Endothelial cell of umbilical vein (primary cell): ENCODE measurements at regions not wholly inside any gene's neighbourhood (a gene's known extent, or its start where the extent isn't known, plus 50 kb on each side); places are given as distances from the start of the nearest gene placed in this dataset.

Experiments
- BruUV-seq: library from RNA; stranded (reverse); fragments of 400-500 nt; replicated peaks from 2 replicates; lab custom pipeline; 2021; lab: Mats Ljungman, UMichigan
- CTCF ChIA-PET: fragments of 300-600, 350-600 bp; sonication (Branson Sonifier 250); formaldehyde crosslinking; loops from one replicate; lab custom pipeline; 2021; ENCODE audit warnings: antibody characterized with exemption, inconsistent platforms; lab: Charles Lee
- POLR2A ChIA-PET: fragments of 300-600, 350-600 bp; sonication (Branson Sonifier 250); formaldehyde crosslinking; loops from one replicate; lab custom pipeline; 2021; ENCODE audit warnings: antibody characterized with exemption, inconsistent platforms; lab: Charles Lee
- DNase-seq: peaks from one replicate; pipeline ENCODE4 v3.0.0-alpha.2; 2011; ENCODE audit warnings: low read depth, low spot score
- FAIRE-seq: peaks from 2 replicates; lab custom pipeline; 2011; peaks lifted over from hg19 to GRCh38; lab: Jason Lieb, UNC
- H2AFZ ChIP-seq: 2 replicates; pipeline ENCODE4 v1.6.0; 2012; ENCODE audit warnings: low read depth, low read length, control low read depth, inconsistent platforms
- H3K27ac ChIP-seq: 2 replicates; pipeline ENCODE4 v1.5.1; 2011; ENCODE audit warnings: low read depth, mild to moderate bottlenecking, control low read depth, low read length, moderate library complexity; ENCODE audit not compliant: insufficient read depth
- H3K27me3 ChIP-seq, 2 experiments: 2 replicates each; pipeline versions ENCODE4 v1.6.0 to v1.6.1; 2011; ENCODE audit warnings: low read length in 2 of 2, mixed read lengths in 1 of 2; ENCODE audit not compliant: control insufficient read depth in 2 of 2, insufficient read depth in 2 of 2
- H3K36me3 ChIP-seq, 2 experiments: 2 replicates in 1 of 2; 3 replicates in 1 of 2; pipeline ENCODE4 v1.5.1; 2011; ENCODE audit warnings: low read length in 2 of 2, mild to moderate bottlenecking in 1 of 2, moderate library complexity in 1 of 2; ENCODE audit not compliant: control insufficient read depth in 2 of 2, insufficient read depth in 2 of 2; ENCODE audit errors: extremely low read depth in 1 of 2
- H3K4me1 ChIP-seq: 3 replicates; pipeline ENCODE4 v1.5.1; 2011; ENCODE audit warnings: mild to moderate bottlenecking, low read length; ENCODE audit not compliant: control insufficient read depth, insufficient read depth; ENCODE audit errors: extremely low read depth
- H3K4me2 ChIP-seq: 2 replicates; pipeline ENCODE4 v1.6.1; 2011; ENCODE audit warnings: low read length, control low read depth, mixed read lengths; ENCODE audit not compliant: insufficient read depth
- H3K4me3 ChIP-seq, 3 experiments: fragments of 200-600 bp in 1 of 3; sonication (generic), shearing (Covaris generic) in 1 of 3; replicated peaks in 1 of 3; 2 replicates each; pipeline ENCODE4 v1.5.1; 2011 to 2016; ENCODE audit warnings: control low read depth in 3 of 3, low read length in 3 of 3, mild to moderate bottlenecking in 2 of 3, inconsistent platforms in 1 of 3, low read depth in 1 of 3, moderate library complexity in 1 of 3; ENCODE audit not compliant: insufficient read depth in 1 of 3
- H3K79me2 ChIP-seq: 2 replicates; pipeline ENCODE4 v1.6.0; 2012; ENCODE audit warnings: low read length, inconsistent platforms; ENCODE audit not compliant: control insufficient read depth, insufficient read depth
- H3K9ac ChIP-seq: replicated peaks from 2 replicates; pipeline ENCODE3; 2011; ENCODE audit warnings: low read length, control low read depth; ENCODE audit not compliant: insufficient read depth; ENCODE audit errors: extremely low read depth
- H3K9me1 ChIP-seq: replicated peaks from 3 replicates; pipeline ENCODE4 v1.6.0; 2011; ENCODE audit warnings: mild to moderate bottlenecking, low read length; ENCODE audit not compliant: control insufficient read depth, insufficient read depth; ENCODE audit errors: extremely low read depth
- H3K9me3 ChIP-seq: replicated peaks from 2 replicates; pipeline ENCODE4 v1.5.1; 2012; ENCODE audit warnings: low read length, inconsistent platforms; ENCODE audit not compliant: control insufficient read depth, insufficient read depth
- H4K20me1 ChIP-seq: replicated peaks from 2 replicates; pipeline ENCODE3; 2011; ENCODE audit warnings: mild to moderate bottlenecking, low read length; ENCODE audit not compliant: control insufficient read depth, insufficient read depth; ENCODE audit errors: extremely low read depth
- CTCF ChIP-seq, 2 donors: IDR thresholded peaks; 1 replicate in 1 of 2; 2 replicates in 1 of 2; pipeline ENCODE4 v1.5.1; 2011; ENCODE audit warnings: low read length in 2 of 2, mild to moderate bottlenecking in 2 of 2, moderate library complexity in 2 of 2, control low read depth in 1 of 2, inconsistent platforms in 1 of 2, low read depth in 1 of 2; ENCODE audit not compliant: insufficient read depth in 1 of 2; ENCODE audit errors: extremely low read depth in 1 of 2
- EZH2 ChIP-seq: IDR thresholded peaks from 2 replicates; pipeline ENCODE4 v1.6.1; 2012; ENCODE audit warnings: borderline replicate concordance, low read depth, mild to moderate bottlenecking, moderate library complexity, low read length, inconsistent platforms; ENCODE audit not compliant: severe bottlenecking
- FOS ChIP-seq: IDR thresholded peaks from 2 replicates; pipeline ENCODE4 v1.6.1; 2011; ENCODE audit warnings: mild to moderate bottlenecking, low read length, moderate library complexity, borderline replicate concordance; ENCODE audit not compliant: insufficient read depth
- GATA2 ChIP-seq: IDR thresholded peaks from 2 replicates; pipeline ENCODE4 v1.7.0; 2011; ENCODE audit warnings: low read depth, mild to moderate bottlenecking, moderate library complexity, mixed read lengths, low read length; ENCODE audit not compliant: insufficient read length, insufficient read depth
- JUN ChIP-seq: IDR thresholded peaks from 2 replicates; pipeline ENCODE4 v1.6.1; 2011; ENCODE audit warnings: borderline replicate concordance, low read depth; ENCODE audit not compliant: insufficient read length, insufficient read depth
- MAX ChIP-seq: IDR thresholded peaks from 2 replicates; pipeline ENCODE4 v1.6.1; 2011; ENCODE audit not compliant: insufficient read depth, insufficient read length
- MYC ChIP-seq: IDR thresholded peaks from one replicate; pipeline ENCODE4 v1.6.1; 2011; ENCODE audit warnings: mild to moderate bottlenecking, low read depth, low read length
- POLR2A ChIP-seq: IDR thresholded peaks from 2 replicates; pipeline ENCODE4 v1.6.1; 2012; ENCODE audit warnings: low read depth, mild to moderate bottlenecking, control low read depth, low read length
- POLR2AphosphoS5 ChIP-seq: IDR thresholded peaks from 2 replicates; pipeline ENCODE4 v1.6.1; 2012; ENCODE audit warnings: low read depth, mild to moderate bottlenecking, control low read depth, low read length, moderate library complexity; ENCODE audit not compliant: insufficient read depth
- dilution Hi-C: fragments of 300-500 bp; cut with MboI; formaldehyde crosslinking; loops from one replicate; pipeline ENCODE4 v1.15.0; 2019; ENCODE audit warnings: low sequenced_read_pairs; ENCODE audit not compliant: extremely low pct_ligation_motif_present
- intact Hi-C: fragments of 100-400 bp; cut with micrococcal nuclease; formaldehyde crosslinking; loops from one replicate; pipeline ENCODE4 v1.10.0; 2022

GRCh38 chr16:73615071-73615940 is 567.4 kb upstream of the ZFHX3 start:
- FAIRE-seq (no peak), DNase-seq (no peak)
- no peak overlapping the region for H2AFZ ChIP-seq
- no peaks in the 10 kb centered on the region for H3K36me3 ChIP-seq
- no peak overlapping the region for H3K4me2 ChIP-seq
- ChIA-PET POLR2A (no interaction called here), CTCF (no interaction called here)
- no peak overlapping the region for H3K27ac ChIP-seq
- H3K9me1 ChIP-seq, result no peaks in the 10 kb centered on the region
- no TSS peak for BruUV-seq
- no peaks in the 10 kb centered on the region for H3K4me1 ChIP-seq
- H4K20me1 ChIP-seq, result no peaks in the 10 kb centered on the region
- no peaks in the 10 kb centered on the region for H3K9me3 ChIP-seq
- dilution Hi-C loops (no loop called here), intact Hi-C loops (no loop called here)
- H3K79me2 ChIP-seq, result no peaks in the 10 kb centered on the region
- no peak overlapping the region for H3K9ac ChIP-seq
- H3K27me3 ChIP-seq, result no peaks in the 10 kb centered on the region
- no peak overlapping the region for H3K4me3 ChIP-seq
- TF ChIP-seq POLR2AphosphoS5, result no peak
- no peak for TF ChIP-seq FOS
- TF ChIP-seq JUN, result no peak
- no peak for TF ChIP-seq POLR2A
- no peak for TF ChIP-seq MAX
- no peak for TF ChIP-seq CTCF (IDR thresholded peaks at IDR 0.05; ENCODE audit: extremely low read depth in 1 of 2, insufficient read depth in 1 of 2, low read depth in 1 of 2, low read length in 2 of 2)
- TF ChIP-seq EZH2, result no peak
- TF ChIP-seq MYC, result no peak
- no peak for TF ChIP-seq GATA2
